ENCODE measurements at regions not wholly inside any gene's neighbourhood (a gene's known extent, or its start where the extent isn't known, plus 50 kb on each side); places are given as distances from the start of the nearest gene placed in this dataset.

- H3K4me3 Mint-ChIP-seq (ENCODE audit: low read depth): no peak overlapping the region
- no peaks in the 10 kb centered on the region for H3K27me3 Mint-ChIP-seq (ENCODE audit: low read depth)
- no peak overlapping the region for H3K27ac Mint-ChIP-seq
- no peak for DNase-seq (ENCODE audit: low spot score)
- no peaks in the 10 kb centered on the region for H3K36me3 Mint-ChIP-seq (ENCODE audit: low read depth)
- H3K9me3 Mint-ChIP-seq: peaks cover 7% of the 10 kb centered on the region
- H3K4me1 Mint-ChIP-seq (ENCODE audit: low read depth): no peaks in the 10 kb centered on the region
- intact Hi-C loops (cut with micrococcal nuclease): no loop called here
Measured at GRCh38 chrX:5586726-5587125, 641.9 kb downstream of the NLGN4X start.

DNA sequence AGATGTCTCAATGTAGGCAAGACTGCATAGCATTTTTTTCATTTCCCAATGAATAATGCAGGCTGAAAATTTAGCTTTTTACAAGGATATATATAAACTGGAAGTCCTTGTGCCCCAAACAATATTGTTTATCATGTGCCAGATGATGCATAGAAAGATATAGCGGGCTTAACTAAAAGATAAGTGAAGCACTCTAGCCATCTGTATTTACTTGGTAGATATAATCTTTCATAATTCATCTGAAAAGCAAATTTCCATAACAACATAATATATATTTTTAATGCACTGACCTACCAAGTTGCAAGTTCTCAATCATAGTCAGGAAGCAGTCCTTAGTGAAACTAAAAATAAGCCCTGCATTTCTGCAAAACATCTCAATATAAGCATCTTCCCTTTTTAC lies 653.3 kb downstream of the NLGN4X start:
- no peak overlapping the region for H3K27ac Mint-ChIP-seq
- DNase-seq (ENCODE audit: low spot score): no peak
- H3K36me3 Mint-ChIP-seq (ENCODE audit: low read depth): no peaks in the 10 kb centered on the region
- no peaks in the 10 kb centered on the region for H3K4me1 Mint-ChIP-seq (ENCODE audit: low read depth)
- H3K4me3 Mint-ChIP-seq (ENCODE audit: low read depth): no peak overlapping the region
- peaks cover 4% of the 10 kb centered on the region for H3K9me3 Mint-ChIP-seq
- H3K27me3 Mint-ChIP-seq (ENCODE audit: low read depth): no peaks in the 10 kb centered on the region
- intact Hi-C loops (cut with micrococcal nuclease): no loop called here

DNA sequence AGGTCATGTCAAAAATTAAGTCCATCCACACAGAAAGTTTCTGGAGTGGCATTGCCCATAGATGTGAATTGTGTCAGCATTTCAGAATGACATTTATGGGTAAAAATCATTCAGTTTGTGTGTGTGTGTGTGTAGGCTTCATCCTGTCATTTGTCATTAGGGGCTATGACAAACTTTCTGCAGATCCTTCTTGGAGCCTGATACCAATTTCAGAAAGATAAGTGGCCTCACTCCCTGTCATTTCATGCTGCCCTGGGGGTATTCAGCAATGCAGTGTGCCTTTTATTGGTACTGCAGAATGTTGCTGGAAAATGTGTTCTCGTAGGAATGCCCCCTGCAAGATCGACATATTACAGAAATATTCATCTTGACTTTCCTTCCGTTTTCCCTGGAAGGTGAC lies 659.7 kb downstream of the NLGN4X start:
- no peak for DNase-seq (ENCODE audit: low spot score)
- no peak overlapping the region for H3K27ac Mint-ChIP-seq
- no peaks in the 10 kb centered on the region for H3K4me1 Mint-ChIP-seq (ENCODE audit: low read depth)
- H3K36me3 Mint-ChIP-seq (ENCODE audit: low read depth): no peaks in the 10 kb centered on the region
- H3K4me3 Mint-ChIP-seq (ENCODE audit: low read depth): no peak overlapping the region
- no peaks in the 10 kb centered on the region for H3K9me3 Mint-ChIP-seq
- no peaks in the 10 kb centered on the region for H3K27me3 Mint-ChIP-seq (ENCODE audit: low read depth)
- intact Hi-C loops (cut with micrococcal nuclease): no loop called here

- no peak overlapping the region for H3K4me3 Mint-ChIP-seq (ENCODE audit: low read depth)
- H3K4me1 Mint-ChIP-seq (ENCODE audit: low read depth): no peaks in the 10 kb centered on the region
- no peaks in the 10 kb centered on the region for H3K36me3 Mint-ChIP-seq (ENCODE audit: low read depth)
- no peak overlapping the region for H3K27ac Mint-ChIP-seq
- intact Hi-C loops (cut with micrococcal nuclease): no loop called here
- peaks cover 27% of the 10 kb centered on the region for H3K9me3 Mint-ChIP-seq
- no peak for DNase-seq (ENCODE audit: low spot score)
- no peaks in the 10 kb centered on the region for H3K27me3 Mint-ChIP-seq (ENCODE audit: low read depth)
Measured at GRCh38 chrX:5559386-5559785, 669.3 kb downstream of the NLGN4X start.

GRCh38 chrX:5549512-5549911 lies 679.2 kb downstream of the NLGN4X start:
- intact Hi-C loops (cut with micrococcal nuclease): no loop called here
- Mint-ChIP-seq H3K27me3 (ENCODE audit: low read depth) (no peaks in the 10 kb centered on the region), H3K4me1 (ENCODE audit: low read depth) (no peaks in the 10 kb centered on the region), H3K36me3 (ENCODE audit: low read depth) (no peaks in the 10 kb centered on the region), H3K27ac (no peak overlapping the region), H3K9me3 (peaks cover 17% of the 10 kb centered on the region), H3K4me3 (ENCODE audit: low read depth) (no peak overlapping the region)
- no peak for DNase-seq (ENCODE audit: low spot score)

- H3K9me3 Mint-ChIP-seq: peaks cover 18% of the 10 kb centered on the region
- DNase-seq (ENCODE audit: low spot score): no peak
- no peak overlapping the region for H3K27ac Mint-ChIP-seq
- H3K27me3 Mint-ChIP-seq (ENCODE audit: low read depth): no peaks in the 10 kb centered on the region
- no peak overlapping the region for H3K4me3 Mint-ChIP-seq (ENCODE audit: low read depth)
- H3K36me3 Mint-ChIP-seq (ENCODE audit: low read depth): no peaks in the 10 kb centered on the region
- H3K4me1 Mint-ChIP-seq (ENCODE audit: low read depth): no peaks in the 10 kb centered on the region
- intact Hi-C loops (cut with micrococcal nuclease): no loop called here
Measured at GRCh38 chrX:5537098-5537497, 691.6 kb downstream of the NLGN4X start.

- peaks cover 19% of the 10 kb centered on the region for H3K9me3 Mint-ChIP-seq
- H3K27ac Mint-ChIP-seq: no peak overlapping the region
- no peak for DNase-seq (ENCODE audit: low spot score)
- no peaks in the 10 kb centered on the region for H3K27me3 Mint-ChIP-seq (ENCODE audit: low read depth)
- no peak overlapping the region for H3K4me3 Mint-ChIP-seq (ENCODE audit: low read depth)
- no peaks in the 10 kb centered on the region for H3K36me3 Mint-ChIP-seq (ENCODE audit: low read depth)
- no peaks in the 10 kb centered on the region for H3K4me1 Mint-ChIP-seq (ENCODE audit: low read depth)
- intact Hi-C loops (cut with micrococcal nuclease): no loop called here
Measured at GRCh38 chrX:5536261-5536660, 692.4 kb downstream of the NLGN4X start.

GRCh38 chrX:5528057-5528456 lies 700.6 kb downstream of the NLGN4X start:
- Mint-ChIP-seq H3K36me3 (ENCODE audit: low read depth) (no peaks in the 10 kb centered on the region), H3K4me1 (ENCODE audit: low read depth) (no peaks in the 10 kb centered on the region), H3K4me3 (ENCODE audit: low read depth) (no peak overlapping the region), H3K27me3 (ENCODE audit: low read depth) (no peaks in the 10 kb centered on the region), H3K9me3 (peaks cover 25% of the 10 kb centered on the region), H3K27ac (no peak overlapping the region)
- intact Hi-C loops (cut with micrococcal nuclease): no loop called here
- no peak for DNase-seq (ENCODE audit: low spot score)

- H3K27ac Mint-ChIP-seq: no peak overlapping the region
- intact Hi-C loops (cut with micrococcal nuclease): no loop called here
Measured at GRCh38 chrX:5526191-5526590, 702.5 kb downstream of the NLGN4X start.

DNA sequence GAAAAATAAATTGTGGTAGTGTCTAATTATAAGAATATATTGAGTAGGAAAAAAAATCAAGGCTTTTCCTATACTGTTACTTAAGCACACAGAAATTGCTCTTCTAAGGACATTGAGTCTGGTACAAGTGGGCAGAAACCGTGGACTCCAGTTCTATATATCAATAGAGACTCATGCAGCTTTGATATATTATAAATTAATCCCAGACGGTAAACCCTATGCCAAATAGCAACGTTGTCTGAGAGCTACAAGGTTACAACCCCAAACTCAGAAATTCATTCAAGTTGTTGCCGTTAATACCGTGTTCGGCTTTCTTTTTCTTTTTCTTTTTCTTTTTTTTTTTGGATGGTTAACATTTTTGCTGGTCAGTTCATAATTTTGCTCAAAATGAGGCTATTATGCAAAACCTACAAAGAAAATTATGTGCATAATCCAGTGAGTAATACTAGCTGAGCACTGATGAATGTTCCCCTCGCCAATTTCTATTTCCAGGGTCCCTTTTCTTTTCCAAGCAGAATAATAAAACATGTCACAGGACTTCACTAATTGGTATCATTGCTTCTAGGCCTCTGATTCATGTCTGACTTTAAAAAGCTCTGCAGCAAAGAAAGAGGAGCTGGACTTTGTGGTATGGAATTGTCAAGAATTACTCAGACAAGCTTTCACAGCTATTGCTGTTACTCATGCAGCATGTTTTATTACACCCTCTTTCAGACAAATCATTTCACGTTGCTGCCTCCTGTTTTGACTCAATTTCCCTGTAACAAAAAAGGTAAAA lies 737.7 kb downstream of the NLGN4X start:
- no peak for DNase-seq (ENCODE audit: low spot score)
- Mint-ChIP-seq H3K27ac (no peak overlapping the region), H3K4me3 (ENCODE audit: low read depth) (no peak overlapping the region), H3K4me1 (ENCODE audit: low read depth) (no peaks in the 10 kb centered on the region), H3K27me3 (ENCODE audit: low read depth) (no peaks in the 10 kb centered on the region), H3K36me3 (ENCODE audit: low read depth) (no peaks in the 10 kb centered on the region), H3K9me3 (peaks cover 25% of the 10 kb centered on the region)
- intact Hi-C loops (cut with micrococcal nuclease): no loop called here

More at GRCh38 chrX:5526191-5526590, 702.5 kb downstream of the NLGN4X start:
- Mint-ChIP-seq H3K27me3 (ENCODE audit: low read depth) (no peaks in the 10 kb centered on the region), H3K36me3 (ENCODE audit: low read depth) (no peaks in the 10 kb centered on the region), H3K9me3 (peaks cover 21% of the 10 kb centered on the region), H3K4me3 (ENCODE audit: low read depth) (no peak overlapping the region), H3K4me1 (ENCODE audit: low read depth) (no peaks in the 10 kb centered on the region)
- no peak for DNase-seq (ENCODE audit: low spot score)

DNA sequence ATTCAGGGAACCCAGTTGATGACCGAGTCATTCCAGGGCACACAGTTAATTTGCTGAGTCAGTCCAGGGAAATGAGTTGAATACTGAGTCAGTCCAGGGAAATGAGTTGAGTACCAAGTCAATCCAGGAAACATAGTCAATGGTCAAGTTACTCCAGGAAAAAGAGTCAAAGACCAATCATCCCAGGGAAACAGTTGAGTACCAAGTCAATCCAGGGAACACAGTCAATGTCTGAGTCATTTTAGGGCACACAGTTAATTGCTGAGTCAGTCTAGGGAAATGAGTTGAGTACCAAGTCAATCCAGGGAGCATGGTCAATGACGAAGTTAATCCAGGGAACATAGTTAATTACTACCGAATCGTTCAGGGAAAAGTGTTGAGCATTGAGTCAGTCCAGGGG lies 754.4 kb downstream of the NLGN4X start:
- H3K36me3 Mint-ChIP-seq (ENCODE audit: low read depth): no peaks in the 10 kb centered on the region
- no peak overlapping the region for H3K4me3 Mint-ChIP-seq (ENCODE audit: low read depth)
- no peaks in the 10 kb centered on the region for H3K27me3 Mint-ChIP-seq (ENCODE audit: low read depth)
- H3K4me1 Mint-ChIP-seq (ENCODE audit: low read depth): no peaks in the 10 kb centered on the region
- intact Hi-C loops (cut with micrococcal nuclease): no loop called here
- H3K9me3 Mint-ChIP-seq: peaks cover 16% of the 10 kb centered on the region
- no peak overlapping the region for H3K27ac Mint-ChIP-seq
- DNase-seq (ENCODE audit: low spot score): no peak

- Mint-ChIP-seq H3K27ac (no peak overlapping the region), H3K4me1 (ENCODE audit: low read depth) (no peaks in the 10 kb centered on the region), H3K27me3 (ENCODE audit: low read depth) (no peaks in the 10 kb centered on the region), H3K36me3 (ENCODE audit: low read depth) (no peaks in the 10 kb centered on the region), H3K9me3 (no peaks in the 10 kb centered on the region), H3K4me3 (ENCODE audit: low read depth) (no peak overlapping the region)
- no peak for DNase-seq (ENCODE audit: low spot score)
- intact Hi-C loops (cut with micrococcal nuclease): no loop called here
Measured at GRCh38 chrX:5458300-5458842, 770.3 kb downstream of the NLGN4X start.

DNA sequence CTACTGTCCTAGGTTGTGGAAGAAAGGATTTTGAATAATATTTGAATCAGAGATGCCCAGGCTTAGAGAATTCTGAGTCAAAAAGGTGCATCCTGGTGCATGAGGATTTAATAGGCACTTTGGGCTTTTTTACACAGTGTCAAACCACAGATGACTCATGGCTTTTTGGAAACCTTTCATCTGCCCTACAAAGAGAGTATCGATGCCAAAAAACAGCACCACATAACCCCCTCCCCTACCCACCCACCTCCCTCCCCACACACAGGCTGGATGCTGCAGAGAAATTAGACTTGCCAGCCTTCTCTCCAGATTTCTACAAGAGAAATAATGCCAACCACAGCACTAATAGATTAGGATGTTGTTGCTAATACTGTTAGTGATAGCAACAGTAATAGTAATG lies 779.3 kb downstream of the NLGN4X start:
- H3K27ac Mint-ChIP-seq: no peak overlapping the region
- intact Hi-C loops (cut with micrococcal nuclease): no loop called here
- H3K36me3 Mint-ChIP-seq (ENCODE audit: low read depth): no peaks in the 10 kb centered on the region
- no peaks in the 10 kb centered on the region for H3K9me3 Mint-ChIP-seq
- DNase-seq (ENCODE audit: low spot score): no peak
- H3K27me3 Mint-ChIP-seq (ENCODE audit: low read depth): no peaks in the 10 kb centered on the region
- no peak overlapping the region for H3K4me3 Mint-ChIP-seq (ENCODE audit: low read depth)
- no peaks in the 10 kb centered on the region for H3K4me1 Mint-ChIP-seq (ENCODE audit: low read depth)
